HT-29 (cell line): ENCODE measurements at regions not wholly inside any gene's neighbourhood (a gene's known extent, or its start where the extent isn't known, plus 50 kb on each side); places are given as distances from the start of the nearest gene placed in this dataset.
"Not testable (repeated sequence)": the region's sequence is repeated elsewhere in the genome, so short reads cannot be mapped to it uniquely, and the experiment has no call there.

Source experiments
- DNase-seq: peaks from one replicate; pipeline ENCODE4 v3.0.0-alpha.2; 2015; ENCODE audit warnings: low spot score

DNA sequence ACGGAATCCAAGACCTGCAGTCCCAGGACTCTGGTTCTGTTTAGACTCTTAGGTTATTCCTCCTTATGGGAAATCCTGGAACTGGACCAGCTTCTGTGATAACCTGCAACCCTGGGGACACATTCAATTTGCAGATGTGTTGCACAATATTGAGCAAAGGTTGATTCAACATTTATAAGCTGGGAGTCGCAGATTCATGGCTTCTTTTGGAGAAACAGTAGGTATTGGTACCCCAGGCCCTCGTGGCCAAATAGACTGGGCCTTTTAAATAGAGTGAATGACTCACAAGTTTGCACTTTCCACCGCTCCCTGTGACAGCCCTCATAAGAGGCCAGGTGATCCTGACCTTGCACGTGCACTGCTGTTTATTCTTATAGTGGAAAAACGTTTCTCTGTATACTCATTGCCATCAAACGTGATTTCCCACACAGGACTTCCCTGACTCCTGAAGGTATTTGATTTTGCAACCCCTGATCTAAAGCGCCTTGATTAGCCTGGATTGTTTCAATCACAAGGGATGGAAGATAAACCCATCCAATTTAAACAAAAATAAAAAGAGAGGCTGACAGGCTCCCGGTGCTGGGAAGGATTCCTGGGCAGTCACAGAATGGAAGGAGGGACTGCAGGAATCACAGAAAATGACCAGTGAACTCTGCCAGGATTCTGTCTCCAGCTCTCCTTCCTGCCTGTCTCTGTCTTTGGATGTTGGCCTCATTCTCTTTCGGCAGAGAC, 98.0 kb downstream of the VCPKMT start:
- DNase-seq = no peak

- no peak for DNase-seq
Observed at GRCh38 chr14:50018933-50019210, 97.5 kb downstream of the VCPKMT start.

GRCh38 chr14:50020184-50020583, 96.2 kb downstream of the VCPKMT start:
- no peak for DNase-seq

GRCh38 chr14:50020799-50021198, 95.6 kb downstream of the VCPKMT start:
- no peak for DNase-seq

- no peak for DNase-seq
Observed at GRCh38 chr14:50021261-50022031, 94.9 kb downstream of the VCPKMT start.

GRCh38 chr14:50022661-50023060, 93.7 kb downstream of the VCPKMT start:
- DNase-seq = no peak

DNA sequence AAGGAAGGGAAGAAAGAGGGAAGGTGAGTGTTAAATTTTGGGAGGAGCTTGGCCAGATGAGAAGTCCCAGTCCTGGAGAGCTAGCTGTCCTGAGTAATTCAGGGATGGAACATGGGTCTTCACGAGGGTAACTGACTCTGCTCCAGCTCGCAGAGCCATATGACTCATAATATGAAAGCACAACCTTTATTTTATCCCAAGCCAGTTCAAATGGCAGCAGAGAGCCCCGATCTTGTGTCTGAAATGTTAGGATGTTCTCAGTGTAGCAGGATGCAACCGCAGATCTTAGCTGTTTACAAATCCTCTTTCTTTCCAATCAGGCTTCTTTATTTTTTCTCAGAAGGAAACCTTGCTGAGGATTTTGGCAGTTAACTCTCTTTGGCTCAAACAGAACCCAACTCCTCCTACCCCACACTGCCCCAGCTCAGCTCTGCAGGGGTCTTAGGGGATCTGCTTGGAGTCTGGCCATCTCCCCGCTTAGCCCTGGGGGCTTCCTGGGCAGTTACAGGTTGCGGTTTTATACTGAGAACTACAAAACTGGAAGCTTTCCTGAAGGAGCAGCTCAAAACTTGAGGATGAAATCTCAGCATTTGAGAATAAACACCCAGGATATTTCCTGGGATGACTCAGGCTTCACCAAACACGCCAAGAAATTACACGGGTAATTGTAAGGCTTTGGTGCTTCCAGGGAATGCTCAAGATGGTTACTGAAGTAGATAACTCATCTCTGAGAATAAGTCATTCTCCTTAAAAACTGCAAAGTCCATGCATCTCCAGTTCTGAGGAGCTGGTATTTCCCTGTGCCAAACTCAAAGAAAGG, 92.5 kb downstream of the VCPKMT start:
- no peak for DNase-seq

DNA sequence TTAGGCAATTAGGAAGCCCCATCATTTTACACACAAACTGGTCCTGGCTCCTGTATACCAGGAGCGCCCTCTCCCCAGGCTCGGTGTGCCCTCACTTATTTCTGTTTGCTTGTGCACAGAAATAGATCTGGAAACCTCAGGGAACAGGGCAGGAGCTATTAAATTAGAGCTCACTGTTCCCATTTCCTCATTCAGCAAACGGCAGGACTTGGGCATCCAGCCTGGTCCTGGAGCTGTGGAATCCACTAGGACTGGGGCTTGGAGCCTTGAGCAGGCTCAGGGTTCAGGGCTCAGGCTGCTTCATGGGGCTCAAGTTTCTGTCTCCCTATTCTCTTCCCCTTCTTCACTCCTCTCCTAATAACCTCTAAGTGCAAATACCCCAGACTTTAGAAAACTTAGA, 91.3 kb downstream of the VCPKMT start:
- DNase-seq = no peak

DNA sequence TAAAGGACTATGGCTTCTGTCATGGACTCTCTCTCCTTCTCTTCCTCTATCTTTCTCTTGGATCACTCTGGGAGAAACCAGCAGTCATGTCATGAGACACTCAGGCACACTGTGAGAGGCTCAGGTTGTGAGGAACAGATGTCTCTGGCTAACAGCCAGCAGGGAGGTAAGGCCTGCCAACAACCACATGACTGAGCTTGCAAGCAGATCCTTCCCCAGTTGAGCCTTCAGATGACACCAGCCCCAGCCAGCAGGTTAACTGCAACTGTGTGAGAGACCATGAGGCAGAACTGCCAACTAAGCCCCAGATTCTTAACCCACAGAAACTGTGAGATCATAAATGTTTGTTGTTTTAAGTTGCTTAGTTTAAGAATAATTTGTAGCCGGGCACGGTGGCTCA, 90.6 kb downstream of the VCPKMT start:
- DNase-seq = peak; percentile 80

DNA sequence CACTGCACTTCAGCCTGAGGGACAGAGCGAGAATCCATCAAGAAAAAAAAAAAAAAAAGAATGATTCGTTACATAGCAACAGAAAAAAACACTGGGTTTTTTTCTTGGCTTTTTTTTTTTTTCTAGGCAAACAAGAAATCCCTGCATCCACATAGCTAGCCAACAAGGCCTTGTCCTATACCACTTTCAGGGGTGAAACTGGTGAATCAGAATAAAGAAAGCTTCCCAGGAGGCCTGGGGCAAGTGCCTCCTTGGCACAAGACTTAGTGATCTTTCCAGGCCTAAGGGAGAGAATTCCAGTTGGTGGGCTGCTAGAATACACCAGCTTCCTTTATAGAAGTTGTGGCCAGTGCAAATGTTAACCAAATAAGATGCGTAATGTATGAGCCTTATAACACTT, 90.0 kb downstream of the VCPKMT start:
- no peak for DNase-seq

DNA sequence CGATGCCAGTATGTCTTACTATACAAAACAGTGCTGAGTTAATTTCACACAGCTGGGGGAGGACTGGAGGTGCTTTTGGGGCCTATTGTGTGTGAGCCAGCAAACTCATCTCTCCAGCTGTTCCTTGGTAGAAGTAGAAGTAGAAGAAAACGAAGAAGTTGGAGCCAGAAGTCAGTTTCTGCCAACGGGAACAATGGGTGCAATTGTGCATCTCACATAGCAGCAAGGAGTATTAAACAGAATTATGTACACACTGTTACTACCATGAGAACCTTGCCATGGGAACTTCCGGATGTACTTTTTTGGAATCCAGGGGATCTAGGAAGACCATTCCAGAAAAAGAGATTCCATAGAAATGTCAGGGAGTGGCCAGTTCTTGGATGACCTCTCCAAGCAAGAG, 88.6 kb downstream of the VCPKMT start:
- DNase-seq = no peak

DNA sequence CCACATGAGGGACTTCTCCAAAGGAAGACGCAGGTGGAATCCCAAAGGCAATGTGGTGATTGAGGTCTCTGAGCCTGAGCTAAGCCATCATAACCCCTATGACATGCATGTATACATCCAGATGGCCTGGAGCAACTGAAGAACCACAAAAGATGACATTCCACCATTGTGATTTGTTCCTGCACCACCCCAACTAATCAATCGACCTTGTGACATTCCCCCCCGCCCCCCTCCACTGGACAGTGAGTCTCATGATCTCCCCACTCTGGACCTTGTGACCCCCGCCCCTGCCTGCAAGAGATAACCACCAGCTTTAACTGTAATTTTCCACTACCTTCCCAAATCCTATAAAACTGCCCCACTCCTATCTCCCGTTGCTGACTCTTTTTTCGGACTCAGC, 87.9 kb downstream of the VCPKMT start:
- DNase-seq = no peak

GRCh38 chr14:50030036-50030435, 86.3 kb downstream of the VCPKMT start:
- DNase-seq = no peak

DNA sequence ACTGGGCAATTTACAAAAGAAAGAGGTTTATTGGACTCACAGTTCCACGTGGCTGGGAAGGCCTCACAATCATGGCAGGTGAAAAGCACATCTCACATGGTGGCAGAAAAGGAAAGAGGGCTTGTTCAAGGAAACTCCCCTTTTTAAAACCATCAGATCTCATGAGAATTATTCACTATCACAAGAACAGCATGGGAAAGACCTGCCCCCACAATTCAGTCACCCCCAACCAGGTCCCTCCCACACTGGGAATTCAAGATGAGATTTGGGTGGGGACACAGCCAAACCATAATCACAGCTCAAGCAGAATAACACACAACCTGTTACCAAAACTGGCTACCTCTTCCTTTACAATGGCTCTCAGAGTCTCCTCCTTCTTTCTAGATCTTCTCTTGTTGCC, 85.5 kb downstream of the VCPKMT start:
- not testable (repeated sequence) for DNase-seq

- no peak for DNase-seq
Observed at GRCh38 chr14:50031602-50032313, 84.6 kb downstream of the VCPKMT start.

- not testable (repeated sequence) for DNase-seq
Observed at GRCh38 chr14:50032462-50033167, 83.8 kb downstream of the VCPKMT start.

GRCh38 chr14:50035214-50035613, 81.2 kb downstream of the VCPKMT start:
- DNase-seq = no peak

DNA sequence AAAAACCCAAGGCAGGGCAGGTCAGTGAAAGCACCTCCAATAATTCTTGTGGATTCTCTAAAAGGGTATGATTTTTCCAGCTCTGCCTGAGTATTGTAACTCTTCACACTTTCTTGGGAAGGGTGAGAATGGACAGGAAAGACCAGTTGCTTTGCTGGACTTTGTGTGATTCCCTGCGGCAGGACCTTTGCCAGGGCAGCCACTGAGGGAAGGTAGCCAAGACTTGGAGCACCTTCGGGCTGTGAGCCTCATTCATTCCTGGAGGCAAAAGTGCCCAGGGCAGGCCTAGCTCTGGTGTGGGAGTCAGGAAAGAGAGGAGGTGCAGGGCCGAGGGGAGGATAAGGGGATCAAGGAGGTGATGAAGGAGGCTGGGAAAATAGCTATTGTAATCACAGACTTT, 80.2 kb downstream of the VCPKMT start:
- no peak for DNase-seq

- DNase-seq = no peak
Observed at GRCh38 chr14:50036637-50037036, 79.7 kb downstream of the VCPKMT start.

- no peak for DNase-seq
Observed at GRCh38 chr14:50037240-50037639, 79.1 kb downstream of the VCPKMT start.

- no peak for DNase-seq
Observed at GRCh38 chr14:50037852-50038251, 78.5 kb downstream of the VCPKMT start.
